Panc1 (cell line): ENCODE measurements at regions not wholly inside any gene's neighbourhood (a gene's known extent, or its start where the extent isn't known, plus 50 kb on each side); places are given as distances from the start of the nearest gene placed in this dataset.

Experiments used
- CTCF ChIP-seq: fragments of 450-650 bp; IDR thresholded peaks from 2 replicates; pipeline ENCODE4 v1.5.1; 2017; ENCODE audit warnings: mild to moderate bottlenecking
- POLR2AphosphoS5 ChIP-seq: IDR thresholded peaks from 2 replicates; pipeline ENCODE4 v1.6.1; 2012; ENCODE audit warnings: mild to moderate bottlenecking, low read depth, low read length, moderate library complexity
- REST ChIP-seq, 2 experiments: IDR thresholded peaks; 2 replicates each; pipeline ENCODE4 v1.6.1; 2011 to 2012; ENCODE audit warnings: low read depth in 2 of 2, control low read depth in 1 of 2, low read length in 1 of 2, mild to moderate bottlenecking in 1 of 2, moderate library complexity in 1 of 2; ENCODE audit not compliant: insufficient read depth in 1 of 2
- SIN3A ChIP-seq: IDR thresholded peaks from 2 replicates; pipeline ENCODE4 v1.6.1; 2012; ENCODE audit warnings: low read depth, mild to moderate bottlenecking, low read length, moderate library complexity, borderline replicate concordance; ENCODE audit not compliant: insufficient read depth
- TCF7L2 ChIP-seq: IDR thresholded peaks from 2 replicates; pipeline ENCODE4 v1.6.1; 2011; ENCODE audit warnings: mild to moderate bottlenecking, low read depth, low read length, inconsistent platforms

GRCh38 chr17:34511265-34511664, 68.1 kb upstream of the TMEM132E start:
- TF ChIP-seq CTCF (no peak), POLR2AphosphoS5 (no peak), REST (IDR thresholded peaks at IDR 0.05; ENCODE audit: insufficient read depth in 1 of 2, low read depth in 2 of 2, low read length in 1 of 2) (no peak), SIN3A (no peak), TCF7L2 (no peak)
